ENCODE measurements at regions not wholly inside any gene's neighbourhood (a gene's known extent, or its start where the extent isn't known, plus 50 kb on each side); places are given as distances from the start of the nearest gene placed in this dataset.

GRCh38 chr1:83769594-83770318 is 229.2 kb downstream of the TTLL7 start:
- CTCF ChIA-PET, result interaction anchor here (0.7 to 1.0 kb wide), 3 partner anchors 11 to 958 kb away, joined by 3 to 4 read pairs (median 3); no protein-coding TSS in a partner anchor

More at GRCh38 chr1:83769594-83770318, 229.2 kb downstream of the TTLL7 start:
- Histone ChIP-seq H3K18ac (ENCODE audit: low read depth, low read length) (no peak overlapping the region), H2AFZ (replicated peaks; ENCODE audit: low read length, poor library complexity) (no peak overlapping the region), H2BK5ac (ENCODE audit: low read depth, low read length, poor library complexity, severe bottlenecking) (no peak overlapping the region), H4K5ac (ENCODE audit: low read depth, low read length) (no peak overlapping the region), H3K27ac (ENCODE audit: insufficient read depth, low read length) (no peak overlapping the region), H4K8ac (ENCODE audit: low read depth in 2 of 2, low read length in 2 of 2) (no peak overlapping the region), H3K4me1 (ENCODE audit: control insufficient read depth, insufficient read depth, low read length) (no peaks in the 10 kb centered on the region), H3K4ac (ENCODE audit: low read depth, low read length) (no peak overlapping the region), H2AK9ac (replicated peaks; ENCODE audit: low read depth, low read length, poor library complexity) (no peak overlapping the region), H3K9ac (ENCODE audit: low read depth, low read length) (no peak overlapping the region), H3K79me1 (ENCODE audit: low read depth in 1 of 2, low read length in 2 of 2) (no peaks in the 10 kb centered on the region), H3K9me3 (ENCODE audit: control insufficient read depth, insufficient read depth, low read length) (no peaks in the 10 kb centered on the region), H3K36me3 (ENCODE audit: control insufficient read depth, insufficient read depth, low read length) (no peaks in the 10 kb centered on the region), H2BK15ac (ENCODE audit: low read depth, low read length) (no peak overlapping the region), H3K14ac (replicated peaks; ENCODE audit: low read depth, low read length) (no peak overlapping the region), H2BK120ac (ENCODE audit: low read depth, low read length) (no peak overlapping the region), H2BK20ac (ENCODE audit: low read depth, low read length) (no peak overlapping the region), H2AK5ac (ENCODE audit: low read depth, low read length) (no peak overlapping the region), H3K27me3 (ENCODE audit: control insufficient read depth, insufficient read depth, low read length) (no peaks in the 10 kb centered on the region), H3K56ac (ENCODE audit: extremely low read depth, insufficient read depth, low read length) (no peak overlapping the region), H3K9me1 (ENCODE audit: insufficient read depth, low read length) (no peaks in the 10 kb centered on the region), H4K91ac (ENCODE audit: insufficient read depth, low read depth, low read length) (no peak overlapping the region), H4K20me1 (ENCODE audit: insufficient read depth, low read length) (no peaks in the 10 kb centered on the region), H3K4me2 (ENCODE audit: low read depth, low read length) (no peak overlapping the region), H3K4me3 (ENCODE audit: insufficient read depth, low read depth, low read length) (no peak overlapping the region), H3K23ac (ENCODE audit: low read depth, low read length) (no peak overlapping the region)
- BruUV-seq (replicated peaks), result no TSS peak
- POLR2A ChIA-PET (ENCODE audit: unreplicated experiment), result no interaction called here
- in situ Hi-C loops (cut with MboI; ENCODE audit: low sequenced_read_pairs) (no loop called here), intact Hi-C loops (cut with micrococcal nuclease) (no loop called here), dilution Hi-C loops (cut with HindIII; ENCODE audit: low sequenced_read_pairs, unreplicated experiment) (no loop called here)
- no peak for TF ChIP-seq MAFK (IDR thresholded peaks at IDR 0.05; ENCODE audit: low read depth, low read length)
- no peak for TF ChIP-seq FOS (IDR thresholded peaks at IDR 0.05; ENCODE audit: low read depth, low read length)
- TF ChIP-seq CEBPB (IDR thresholded peaks at IDR 0.05; ENCODE audit: low read depth, low read length), result no peak
- TF ChIP-seq POLR2A (IDR thresholded peaks at IDR 0.05; ENCODE audit: low read depth, low read length), result no peak
- TF ChIP-seq SMC3 (IDR thresholded peaks at IDR 0.05; ENCODE audit: low read depth, low read length), result no peak
- no peak for TF ChIP-seq CHD1 (IDR thresholded peaks at IDR 0.05; ENCODE audit: low read depth, low read length)
- no peak for TF ChIP-seq ELK1 (IDR thresholded peaks at IDR 0.05; ENCODE audit: borderline replicate concordance, low read depth, low read length)
- ATAC-seq (ENCODE audit: low read depth) (no peak), DNase-seq (no peak)
- no CpG with 5 or more reads among the region's 3 CpGs for WGBS, 2 experiments (ENCODE audit: extremely low coverage in 2 of 2, insufficient read length in 1 of 2)
